Endothelial cell (in vitro differentiated cells): ENCODE measurements at regions not wholly inside any gene's neighbourhood (a gene's known extent, or its start where the extent isn't known, plus 50 kb on each side); places are given as distances from the start of the nearest gene placed in this dataset.

Experiments
- DNase-seq: peaks from one replicate; pipeline ENCODE4 v3.0.0; 2021; ENCODE audit warnings: low spot score
- H3K27ac Mint-ChIP-seq: one replicate; pipeline ENCODE4 v1.8.0; 2021; ENCODE audit warnings: mixed read lengths, inconsistent platforms; ENCODE audit not compliant: unreplicated experiment
- H3K27me3 Mint-ChIP-seq: one replicate; pipeline ENCODE4 v1.8.0; 2021; ENCODE audit warnings: mild to moderate bottlenecking, moderate library complexity, mixed read lengths, inconsistent platforms; ENCODE audit not compliant: unreplicated experiment
- H3K36me3 Mint-ChIP-seq: one replicate; pipeline ENCODE4 v1.8.0; 2021; ENCODE audit warnings: mild to moderate bottlenecking, low read depth, mixed read lengths, inconsistent platforms; ENCODE audit not compliant: unreplicated experiment
- H3K4me1 Mint-ChIP-seq: one replicate; pipeline ENCODE4 v1.8.0; 2021; ENCODE audit warnings: mild to moderate bottlenecking, mixed read lengths, inconsistent platforms; ENCODE audit not compliant: unreplicated experiment
- H3K4me3 Mint-ChIP-seq: one replicate; pipeline ENCODE4 v1.8.0; 2021; ENCODE audit warnings: mild to moderate bottlenecking, mixed read lengths, inconsistent platforms; ENCODE audit not compliant: unreplicated experiment
- H3K9me3 Mint-ChIP-seq: one replicate; pipeline ENCODE4 v1.8.0; 2021; ENCODE audit warnings: mixed read lengths, inconsistent platforms; ENCODE audit not compliant: unreplicated experiment
- CTCF ChIP-seq: fragments of 200-600 bp; sonication (generic); IDR thresholded peaks from one replicate; pipeline ENCODE4 v1.5.0; 2021; ENCODE audit warnings: antibody characterized with exemption; ENCODE audit not compliant: unreplicated experiment

- Mint-ChIP-seq H3K9me3 (no peaks in the 10 kb centered on the region), H3K27ac (no peak overlapping the region), H3K4me3 (no peak overlapping the region), H3K27me3 (peaks cover 3% of the 10 kb centered on the region), H3K36me3 (no peaks in the 10 kb centered on the region), H3K4me1 (peaks cover 2% of the 10 kb centered on the region)
- no peak for TF ChIP-seq CTCF
- no peak for DNase-seq
Observed at GRCh38 chr4:57191523-57192034, 81.4 kb upstream of the IGFBP7 start.

GRCh38 chr4:57190601-57191481 lies 80.7 kb upstream of the IGFBP7 start:
- no peaks in the 10 kb centered on the region for H3K36me3 Mint-ChIP-seq
- H3K27me3 Mint-ChIP-seq = peaks cover 3% of the 10 kb centered on the region
- peak; percentile 68 for DNase-seq
- H3K9me3 Mint-ChIP-seq = no peaks in the 10 kb centered on the region
- TF ChIP-seq CTCF = peak; percentile 78
- no peak overlapping the region for H3K4me3 Mint-ChIP-seq
- no peak overlapping the region for H3K27ac Mint-ChIP-seq
- H3K4me1 Mint-ChIP-seq = peaks cover 5% of the 10 kb centered on the region

- no peak overlapping the region for H3K4me3 Mint-ChIP-seq
- DNase-seq = no peak
- no peak for TF ChIP-seq CTCF
- H3K9me3 Mint-ChIP-seq = no peaks in the 10 kb centered on the region
- no peaks in the 10 kb centered on the region for H3K36me3 Mint-ChIP-seq
- H3K27me3 Mint-ChIP-seq = peaks cover 3% of the 10 kb centered on the region
- peaks cover 13% of the 10 kb centered on the region for H3K4me1 Mint-ChIP-seq
- no peak overlapping the region for H3K27ac Mint-ChIP-seq
Observed at GRCh38 chr4:57187246-57187645, 77.1 kb upstream of the IGFBP7 start.

- peaks cover 3% of the 10 kb centered on the region for H3K27me3 Mint-ChIP-seq
- H3K36me3 Mint-ChIP-seq = no peaks in the 10 kb centered on the region
- H3K9me3 Mint-ChIP-seq = no peaks in the 10 kb centered on the region
- no peak for TF ChIP-seq CTCF
- no peak overlapping the region for H3K27ac Mint-ChIP-seq
- no peak overlapping the region for H3K4me3 Mint-ChIP-seq
- DNase-seq = no peak
- peaks cover 13% of the 10 kb centered on the region for H3K4me1 Mint-ChIP-seq
Observed at GRCh38 chr4:57184378-57185029, 74.3 kb upstream of the IGFBP7 start.
